HG03060 (cell line): ENCODE measurements at regions not wholly inside any gene's neighbourhood (a gene's known extent, or its start where the extent isn't known, plus 50 kb on each side); places are given as distances from the start of the nearest gene placed in this dataset.
"Not testable (repeated sequence)": the region's sequence is repeated elsewhere in the genome, so short reads cannot be mapped to it uniquely, and the experiment has no call there.

Experiments used
- ATAC-seq: cut with Tn5 transposase; IDR thresholded peaks from one replicate; pipeline ENCODE4 v1.9.1; 2021; ENCODE audit warnings: low read depth, moderate number of reproducible peaks; ENCODE audit not compliant: unreplicated experiment

- ATAC-seq, result not testable (repeated sequence)
Measured at GRCh38 chr1:185517301-185517700, 200.3 kb upstream of the IVNS1ABP start.

GRCh38 chr1:185515696-185516095 lies 198.7 kb upstream of the IVNS1ABP start:
- no peak for ATAC-seq

GRCh38 chr1:185514311-185514710 lies 197.3 kb upstream of the IVNS1ABP start:
- no peak for ATAC-seq

- no peak for ATAC-seq
Measured at GRCh38 chr1:185512442-185512841, 195.4 kb upstream of the IVNS1ABP start.

GRCh38 chr1:185501099-185501498 lies 184.1 kb upstream of the IVNS1ABP start:
- ATAC-seq, result no peak

GRCh38 chr1:185500001-185500626 lies 183.1 kb upstream of the IVNS1ABP start:
- ATAC-seq, result no peak

- ATAC-seq, result no peak
Measured at GRCh38 chr1:185498207-185498606, 181.2 kb upstream of the IVNS1ABP start.

- no peak for ATAC-seq
Measured at GRCh38 chr1:185497177-185497576, 180.1 kb upstream of the IVNS1ABP start.

GRCh38 chr1:185495898-185496297 lies 178.9 kb upstream of the IVNS1ABP start:
- ATAC-seq, result no peak

- no peak for ATAC-seq
Measured at GRCh38 chr1:185495007-185495406, 178.0 kb upstream of the IVNS1ABP start.

- no peak for ATAC-seq
Measured at GRCh38 chr1:185492089-185492825, 175.2 kb upstream of the IVNS1ABP start.

- no peak for ATAC-seq
Measured at GRCh38 chr1:185491604-185492003, 174.6 kb upstream of the IVNS1ABP start.

GRCh38 chr1:185490924-185491323 lies 173.9 kb upstream of the IVNS1ABP start:
- no peak for ATAC-seq

GRCh38 chr1:185489406-185489805 lies 172.4 kb upstream of the IVNS1ABP start:
- no peak for ATAC-seq

- no peak for ATAC-seq
Measured at GRCh38 chr1:185488808-185489207, 171.8 kb upstream of the IVNS1ABP start.

- ATAC-seq, result no peak
Measured at GRCh38 chr1:185487936-185488335, 170.9 kb upstream of the IVNS1ABP start.

GRCh38 chr1:185487026-185487425 lies 170.0 kb upstream of the IVNS1ABP start:
- no peak for ATAC-seq

GRCh38 chr1:185486346-185486745 lies 169.3 kb upstream of the IVNS1ABP start:
- no peak for ATAC-seq

- ATAC-seq, result no peak
Measured at GRCh38 chr1:185483664-185484450, 166.8 kb upstream of the IVNS1ABP start.

- ATAC-seq, result no peak
Measured at GRCh38 chr1:185483217-185483616, 166.2 kb upstream of the IVNS1ABP start.

- ATAC-seq, result no peak
Measured at GRCh38 chr1:185480545-185480944, 163.5 kb upstream of the IVNS1ABP start.
